ENCODE measurements at regions not wholly inside any gene's neighbourhood (a gene's known extent, or its start where the extent isn't known, plus 50 kb on each side); places are given as distances from the start of the nearest gene placed in this dataset.

GRCh38 chr11:70776914-70777532 is 378.7 kb downstream of the CTTN start:
- no peak for DNase-seq

- DNase-seq = no peak
Observed at GRCh38 chr11:70778883-70779282, 380.6 kb downstream of the CTTN start.

- DNase-seq = no peak
Observed at GRCh38 chr11:70779433-70780245, 381.3 kb downstream of the CTTN start.

GRCh38 chr11:70780246-70780535 is 381.9 kb downstream of the CTTN start:
- DNase-seq = no peak

GRCh38 chr11:70782401-70782913 is 384.1 kb downstream of the CTTN start:
- no peak for DNase-seq

DNA sequence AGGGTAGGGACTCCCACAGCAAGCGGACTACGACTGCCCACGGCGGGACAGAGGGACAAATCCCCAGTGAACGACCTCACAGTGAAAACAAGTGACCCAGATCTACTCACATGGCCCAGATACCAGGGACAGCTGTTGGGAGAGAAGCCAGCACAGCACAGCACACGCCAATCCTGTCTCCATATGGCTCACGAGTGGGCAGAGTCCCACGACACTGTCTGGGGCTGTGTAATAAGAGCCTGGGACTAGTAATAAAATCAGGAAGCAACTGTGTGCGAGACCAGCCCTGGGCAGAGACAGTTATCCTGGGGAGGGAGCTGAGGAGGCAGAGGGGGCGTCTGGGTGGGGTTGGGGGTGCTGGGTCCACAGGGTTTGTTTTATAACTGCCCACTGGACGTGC is 385.0 kb downstream of the CTTN start:
- DNase-seq = no peak

- DNase-seq = no peak
Observed at GRCh38 chr11:70783821-70784220, 385.5 kb downstream of the CTTN start.

GRCh38 chr11:70785372-70785771 is 387.0 kb downstream of the CTTN start:
- DNase-seq = no peak

DNA sequence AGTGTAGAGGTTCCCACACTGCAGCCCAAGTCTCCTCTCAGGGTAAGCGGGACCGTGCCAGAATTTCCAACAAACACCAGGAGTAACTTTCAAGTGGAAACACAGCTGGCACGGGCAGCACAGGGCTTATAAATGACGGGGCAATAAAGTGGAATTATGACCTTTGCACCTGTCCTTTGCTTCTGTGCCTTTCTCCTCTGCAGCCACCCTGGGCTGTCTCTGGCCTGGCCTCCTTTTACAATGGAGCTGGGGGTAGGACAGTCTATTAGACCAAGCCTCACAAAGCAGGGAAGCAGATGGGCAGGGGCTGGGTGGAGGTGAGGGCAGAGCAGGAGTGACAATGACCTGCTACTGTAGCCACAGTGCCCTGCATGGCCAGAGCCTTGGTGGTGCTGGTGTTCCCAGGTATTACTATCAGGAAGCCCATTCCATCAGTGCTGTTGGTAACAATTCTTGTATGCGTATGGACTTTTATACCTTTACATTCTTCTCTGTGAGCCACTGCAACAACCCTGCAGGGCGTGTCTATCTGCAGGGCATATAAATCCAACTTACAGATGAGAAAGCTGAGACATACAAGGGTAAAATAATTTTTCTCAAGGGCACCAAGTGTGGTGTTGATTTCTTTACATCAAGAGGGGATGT is 387.8 kb downstream of the CTTN start:
- no peak for DNase-seq

DNA sequence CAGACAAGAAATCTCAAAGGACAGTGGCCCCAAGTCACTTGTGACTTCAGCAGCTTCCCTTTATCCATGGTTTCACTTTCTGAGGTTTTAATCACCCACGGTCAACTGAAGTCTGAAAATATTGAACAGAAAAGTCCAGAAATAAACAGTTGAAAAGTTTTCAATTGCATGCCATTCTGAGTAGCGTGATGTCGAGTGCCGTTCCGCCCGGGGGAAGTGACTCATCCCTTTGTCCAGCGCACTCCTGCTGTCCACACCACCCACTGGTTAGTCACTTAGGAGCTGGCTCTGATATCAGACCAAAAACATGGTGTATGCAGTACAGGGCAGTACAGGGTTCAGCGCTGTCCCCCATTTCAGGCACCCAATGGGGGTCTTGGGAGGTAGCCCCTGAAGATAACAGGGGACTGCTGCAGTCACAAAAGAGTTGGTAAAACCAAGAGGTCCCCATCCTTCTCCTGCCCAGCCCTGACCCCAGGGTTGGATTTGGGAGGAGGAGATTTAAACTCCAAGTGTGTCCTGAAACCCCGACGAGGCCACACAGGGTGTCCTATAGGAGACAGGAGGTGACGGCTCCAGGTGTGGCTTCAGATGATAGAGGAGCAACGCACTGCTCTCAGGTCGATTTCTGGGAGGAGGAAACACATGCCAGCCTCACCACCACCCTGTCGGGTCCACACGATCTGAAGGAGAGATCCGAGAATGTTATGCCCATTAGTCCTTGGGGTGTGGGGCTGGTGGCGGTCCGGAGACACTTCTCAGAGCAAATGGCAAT is 390.1 kb downstream of the CTTN start:
- DNase-seq = no peak

DNA sequence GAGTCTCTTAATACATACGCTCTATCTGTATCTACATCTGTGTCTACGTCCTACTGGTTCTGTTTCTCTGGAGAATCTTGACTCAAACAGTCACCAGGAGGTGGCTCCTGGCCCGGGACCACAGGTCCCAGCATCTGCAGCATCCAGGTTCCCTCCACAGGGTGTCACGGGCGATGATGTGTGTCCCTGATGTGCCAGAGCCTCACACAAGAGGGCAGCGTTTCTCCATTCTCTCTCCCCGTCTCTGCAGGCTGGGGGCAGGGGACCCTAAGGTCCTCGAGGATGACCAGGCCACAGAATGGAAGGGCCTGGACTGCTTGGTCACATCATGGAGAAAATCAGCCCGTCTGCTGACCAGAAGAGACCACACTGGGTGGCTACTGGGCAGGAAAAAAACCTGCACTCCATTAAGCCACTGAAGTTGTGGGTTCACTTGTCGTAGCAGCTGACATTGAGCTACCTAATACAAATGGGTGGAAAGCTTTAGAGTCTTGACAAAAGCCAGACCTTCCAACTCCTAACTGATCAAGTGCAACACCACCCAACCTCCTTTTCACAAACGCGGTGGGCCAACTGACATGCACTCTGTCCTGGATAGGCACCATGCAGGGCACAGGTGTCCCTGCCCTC is 392.5 kb downstream of the CTTN start:
- DNase-seq = no peak

DNA sequence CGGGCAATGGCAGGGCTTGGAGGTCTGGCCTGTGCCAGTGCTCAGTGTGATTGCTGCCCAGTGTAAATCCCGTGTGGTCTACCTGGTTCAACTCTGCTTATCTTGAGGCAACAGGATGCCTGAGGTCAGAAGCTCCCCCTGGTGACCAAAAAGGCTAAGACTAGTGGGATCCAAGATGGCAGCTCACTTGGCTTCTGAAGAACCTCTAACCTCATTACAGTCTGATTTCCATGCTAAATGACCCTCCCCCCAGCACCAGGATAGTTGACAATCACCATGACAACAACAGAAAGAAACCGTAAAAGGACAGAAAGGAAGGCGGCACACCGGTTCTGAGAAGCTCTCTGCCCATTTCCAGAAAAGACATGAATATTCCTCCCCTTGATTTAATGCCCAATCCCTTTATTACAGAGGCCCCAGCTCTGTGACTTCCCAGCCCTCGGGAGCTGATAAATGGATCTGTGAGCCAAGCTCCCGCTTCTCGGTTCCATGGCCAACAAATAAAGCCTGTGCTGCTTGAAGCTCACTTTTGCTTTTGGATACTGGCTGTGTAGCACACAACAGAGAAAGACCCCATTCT is 398.4 kb downstream of the CTTN start:
- no peak for DNase-seq

GRCh38 chr11:70798296-70798695 is 400.0 kb downstream of the CTTN start:
- no peak for DNase-seq

DNA sequence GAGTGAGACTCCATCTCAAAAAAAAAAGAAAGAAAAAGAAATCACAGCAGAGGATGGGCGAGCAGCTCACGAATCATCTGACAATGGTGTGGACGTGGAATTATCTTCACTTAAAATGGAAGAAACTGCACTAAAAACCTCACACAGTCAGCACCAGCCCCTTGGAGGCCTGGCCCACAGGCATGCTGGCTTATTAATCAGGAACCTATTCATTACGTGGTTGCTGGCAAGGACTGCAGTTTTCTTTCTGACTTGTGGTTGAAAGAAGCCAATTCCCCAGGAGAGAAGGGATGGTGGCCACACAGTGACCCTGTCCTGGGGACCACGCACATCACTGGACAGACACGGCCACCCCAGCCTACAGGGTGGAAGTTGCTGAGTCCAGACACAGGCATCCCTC is 401.1 kb downstream of the CTTN start:
- no peak for DNase-seq

DNA sequence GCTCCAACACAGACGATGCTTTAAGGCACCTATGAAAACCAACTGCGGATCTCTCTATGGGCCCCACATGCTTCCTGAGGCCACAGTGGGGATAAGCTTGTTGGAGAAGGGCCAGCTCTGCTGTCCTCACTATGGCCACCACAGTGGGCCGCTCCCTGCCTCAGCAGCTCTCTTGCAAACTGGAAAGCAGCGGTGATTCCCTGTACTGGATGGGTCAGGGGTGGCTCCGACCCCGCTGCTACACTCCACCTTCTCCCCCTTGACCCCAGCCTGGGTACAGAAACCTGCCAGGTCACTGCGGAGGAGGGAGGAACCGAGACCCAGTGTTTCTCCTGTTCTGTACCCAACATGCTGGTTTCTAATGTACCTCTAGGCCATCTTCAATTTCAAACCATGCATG is 403.9 kb downstream of the CTTN start:
- DNase-seq = no peak

DNA sequence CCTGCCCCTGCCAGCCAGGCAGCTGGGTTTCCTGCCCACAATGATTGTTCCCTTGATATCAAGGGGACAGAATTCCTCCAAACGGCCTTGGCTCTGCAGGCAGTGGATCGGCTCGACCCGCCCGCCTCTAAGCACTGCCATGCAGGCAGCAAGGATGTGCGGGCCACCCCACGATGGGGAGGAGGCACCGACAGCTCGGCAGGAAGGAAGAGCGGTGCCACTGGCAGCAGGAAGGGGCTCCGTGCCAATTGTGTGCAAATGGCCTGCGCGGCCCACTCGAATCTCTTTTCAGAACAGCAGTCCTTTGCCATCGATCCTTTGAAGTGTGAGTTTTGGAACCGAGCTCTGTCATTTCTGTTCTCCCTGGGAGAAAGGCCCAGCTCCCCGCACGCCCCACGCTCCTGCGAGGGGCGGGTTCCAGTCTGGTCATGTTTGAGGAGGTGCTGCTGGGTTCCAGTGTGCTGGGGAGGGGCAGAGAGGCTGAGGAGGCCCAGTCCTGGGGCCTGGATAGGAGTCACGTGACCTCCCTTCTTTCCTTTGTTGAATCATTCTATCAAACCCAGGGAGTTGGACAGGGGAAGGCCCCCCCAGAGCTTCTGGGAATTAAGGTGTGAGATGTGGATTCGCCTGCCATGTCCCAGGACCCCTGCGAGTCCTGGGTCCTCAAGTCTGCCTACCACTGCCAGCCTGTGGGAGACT is 406.0 kb downstream of the CTTN start:
- no peak for DNase-seq

DNA sequence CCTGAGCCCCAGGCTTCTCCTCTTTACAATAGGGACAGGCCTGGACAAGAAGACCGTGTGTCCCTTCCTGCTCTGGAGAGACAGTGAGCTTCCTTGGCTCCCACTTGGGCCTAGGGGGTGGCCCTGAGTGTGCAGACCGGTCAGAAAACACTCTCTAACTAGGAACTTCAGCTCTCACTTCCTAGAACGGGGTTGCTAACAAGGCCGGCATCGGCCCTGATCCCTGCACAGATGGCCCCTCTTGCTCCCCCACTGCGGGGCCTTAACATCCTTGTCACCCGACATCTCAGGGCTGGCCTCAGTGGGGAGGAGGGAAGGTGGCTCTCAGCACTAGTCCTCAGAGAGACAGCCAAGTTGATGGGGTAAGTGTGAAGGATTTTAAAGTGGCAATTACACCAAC is 406.9 kb downstream of the CTTN start:
- no peak for DNase-seq

DNA sequence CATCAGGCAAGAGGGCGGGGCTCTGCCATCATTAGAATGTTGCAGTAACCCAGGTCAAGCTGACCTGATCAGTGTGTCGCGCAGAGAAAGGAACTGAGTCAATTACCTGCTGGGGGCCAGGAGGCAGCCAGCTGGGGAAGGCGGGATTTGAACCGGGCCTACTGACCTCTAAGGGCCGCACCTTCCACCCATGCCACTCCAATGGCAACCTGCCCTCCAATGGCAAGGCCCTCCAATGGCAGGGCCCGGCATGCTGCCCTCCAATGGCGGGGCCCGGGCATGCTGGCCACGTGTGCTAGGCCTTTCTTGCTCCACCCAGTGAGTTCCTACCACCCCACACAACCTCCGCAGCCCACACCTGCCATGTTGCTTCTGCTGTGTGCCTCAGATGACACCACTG is 407.6 kb downstream of the CTTN start:
- no peak for DNase-seq

DNA sequence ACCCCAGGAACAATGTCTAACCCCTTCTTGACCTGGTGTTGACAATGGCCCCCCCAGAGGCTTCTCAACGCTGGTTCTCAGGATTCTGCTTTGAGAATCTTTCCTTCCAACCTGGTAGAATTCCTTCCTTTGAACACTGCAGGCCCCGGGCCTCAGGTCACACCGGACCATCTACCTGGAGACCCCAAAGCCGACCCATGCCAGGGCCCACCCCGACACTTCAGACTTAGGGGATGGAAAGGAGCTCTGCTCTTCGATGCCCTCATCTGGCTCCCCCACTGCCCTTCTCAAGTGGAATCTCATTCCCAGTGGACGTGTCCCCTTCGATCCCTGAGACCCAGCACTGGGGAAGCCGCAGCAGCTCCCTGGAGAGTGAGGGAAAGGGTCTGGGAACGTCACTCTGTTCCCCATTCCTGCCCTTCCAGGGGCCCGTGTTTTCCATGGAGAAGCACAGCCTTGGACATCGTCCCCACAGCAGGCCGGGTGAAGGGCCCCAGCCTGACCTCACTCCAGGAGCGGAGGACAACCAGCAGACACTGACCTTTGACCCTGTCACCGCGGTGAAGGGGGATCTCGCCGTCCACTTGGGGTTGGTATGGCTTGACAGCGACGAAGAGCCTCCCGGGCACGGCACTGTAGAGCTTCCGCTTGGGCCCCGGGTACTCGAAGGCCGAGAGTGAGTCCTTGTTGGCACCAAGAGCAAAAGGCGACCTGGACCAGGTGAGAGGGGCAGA is 408.3 kb downstream of the CTTN start:
- DNase-seq = no peak

DNA sequence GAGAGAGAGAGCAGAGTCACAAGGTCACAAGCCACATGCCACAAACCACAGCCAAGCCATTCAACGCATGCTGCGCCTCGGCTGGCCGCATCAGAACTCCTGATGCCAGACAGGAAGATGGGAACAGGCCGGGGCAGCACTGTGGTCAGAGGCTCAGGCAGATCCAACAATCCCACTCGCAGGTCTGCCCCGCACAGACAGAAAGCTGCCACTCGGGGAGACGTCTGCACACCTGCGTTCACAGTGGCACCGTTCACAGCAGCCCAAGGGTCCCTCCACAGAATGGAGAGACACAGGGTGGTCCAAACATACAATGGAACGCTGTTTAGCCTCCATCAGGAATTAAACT is 408.8 kb downstream of the CTTN start:
- no peak for DNase-seq

DNA sequence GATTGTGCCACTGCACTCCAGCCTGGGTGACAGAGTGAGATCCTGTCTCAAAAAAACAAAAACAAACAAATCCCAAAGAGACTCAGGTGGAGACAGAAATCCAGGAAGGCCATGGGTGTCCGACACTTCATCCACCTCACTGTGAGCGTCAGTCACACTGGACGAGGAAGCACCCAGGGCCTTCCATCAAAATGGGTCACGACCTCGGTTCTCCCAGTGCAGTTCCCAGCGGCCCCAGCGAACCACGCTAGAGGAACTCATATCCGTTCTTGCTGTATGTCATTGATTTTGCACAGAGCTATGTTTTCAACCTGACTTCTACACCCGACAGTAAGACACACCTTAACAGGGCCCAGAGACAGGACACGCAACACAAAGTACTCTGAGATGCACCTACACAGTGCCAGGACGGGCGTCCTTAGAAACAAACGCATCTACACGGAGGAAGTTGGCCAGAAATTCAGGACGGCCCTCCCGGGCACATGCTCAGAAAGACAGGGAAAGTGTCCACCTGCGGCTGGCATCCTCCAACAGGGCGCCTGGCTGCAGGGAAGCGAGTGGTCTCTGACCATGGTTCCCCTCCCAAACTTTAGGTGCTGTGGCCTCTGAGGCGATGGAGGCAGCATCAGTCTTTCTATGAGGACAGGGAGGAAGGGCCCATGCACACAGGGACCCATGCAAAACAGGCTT is 410.5 kb downstream of the CTTN start:
- no peak for DNase-seq
